Adrenal gland (tissue), 5 donors: ENCODE measurements at regions not wholly inside any gene's neighbourhood (a gene's known extent, or its start where the extent isn't known, plus 50 kb on each side); places are given as distances from the start of the nearest gene placed in this dataset.

Experiments
- POLR2A ChIP-seq, 2 donors: fragments of 450-650 bp; IDR thresholded peaks; one replicate each; pipeline ENCODE4 v1.6.1; 2017; ENCODE audit warnings: antibody characterized with exemption in 2 of 2, mild to moderate bottlenecking in 2 of 2, moderate library complexity in 1 of 2
- TF ChIP-seq, protein P1 (sequence below), 6 experiments: fragments of 450-650 bp in 4 of 6; fragments of 200-600 bp in 2 of 6; sonication (generic) in 1 of 6; IDR thresholded peaks; 1 replicate in 5 of 6; 2 replicates in 1 of 6; pipeline versions ENCODE4 v1.5.1 to v1.8.0; 2016 to 2021; ENCODE audit warnings: antibody characterized with exemption in 6 of 6, mild to moderate bottlenecking in 2 of 6, moderate library complexity in 1 of 6
- donor health status: DM: no; HTN: no; CAD: no.

DNA sequence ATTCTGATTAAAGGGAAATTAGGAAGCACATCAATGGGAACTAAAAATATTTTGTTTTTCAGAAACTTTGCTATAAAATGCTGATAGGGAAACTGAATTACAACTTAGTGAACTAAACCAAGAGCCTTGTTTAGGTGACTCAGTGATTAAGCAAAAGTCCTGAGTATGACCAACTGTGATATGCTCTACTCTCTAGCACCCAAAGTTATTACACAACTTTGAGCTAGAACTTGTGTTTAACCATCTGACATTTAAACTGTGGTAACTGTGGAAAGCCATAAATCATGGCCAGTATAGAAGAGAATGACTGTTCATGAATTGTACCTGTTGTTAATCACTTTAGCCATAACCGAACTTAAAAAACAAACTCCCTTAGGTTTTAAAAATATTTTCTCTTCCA, 127.4 kb downstream of the ZNF365 start:
- TF ChIP-seq, protein P1, sequence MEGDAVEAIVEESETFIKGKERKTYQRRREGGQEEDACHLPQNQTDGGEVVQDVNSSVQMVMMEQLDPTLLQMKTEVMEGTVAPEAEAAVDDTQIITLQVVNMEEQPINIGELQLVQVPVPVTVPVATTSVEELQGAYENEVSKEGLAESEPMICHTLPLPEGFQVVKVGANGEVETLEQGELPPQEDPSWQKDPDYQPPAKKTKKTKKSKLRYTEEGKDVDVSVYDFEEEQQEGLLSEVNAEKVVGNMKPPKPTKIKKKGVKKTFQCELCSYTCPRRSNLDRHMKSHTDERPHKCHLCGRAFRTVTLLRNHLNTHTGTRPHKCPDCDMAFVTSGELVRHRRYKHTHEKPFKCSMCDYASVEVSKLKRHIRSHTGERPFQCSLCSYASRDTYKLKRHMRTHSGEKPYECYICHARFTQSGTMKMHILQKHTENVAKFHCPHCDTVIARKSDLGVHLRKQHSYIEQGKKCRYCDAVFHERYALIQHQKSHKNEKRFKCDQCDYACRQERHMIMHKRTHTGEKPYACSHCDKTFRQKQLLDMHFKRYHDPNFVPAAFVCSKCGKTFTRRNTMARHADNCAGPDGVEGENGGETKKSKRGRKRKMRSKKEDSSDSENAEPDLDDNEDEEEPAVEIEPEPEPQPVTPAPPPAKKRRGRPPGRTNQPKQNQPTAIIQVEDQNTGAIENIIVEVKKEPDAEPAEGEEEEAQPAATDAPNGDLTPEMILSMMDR (IDR thresholded peaks at IDR 0.05) = no peak
- no peak for TF ChIP-seq POLR2A (IDR thresholded peaks at IDR 0.05)
